ENCODE measurements at regions not wholly inside any gene's neighbourhood (a gene's known extent, or its start where the extent isn't known, plus 50 kb on each side); places are given as distances from the start of the nearest gene placed in this dataset.

GRCh38 chr2:144333143-144333555, 186.8 kb downstream of the ZEB2 start:
- no peak for DNase-seq

GRCh38 chr2:144332356-144333142, 187.4 kb downstream of the ZEB2 start:
- DNase-seq: peak; percentile 94

- no peak for DNase-seq
Observed at GRCh38 chr2:144331674-144332355, 188.1 kb downstream of the ZEB2 start.

GRCh38 chr2:144330951-144331673, 188.8 kb downstream of the ZEB2 start:
- no peak for DNase-seq

- no peak for DNase-seq
Observed at GRCh38 chr2:144329472-144329871, 190.4 kb downstream of the ZEB2 start.

GRCh38 chr2:144328938-144329337, 191.0 kb downstream of the ZEB2 start:
- DNase-seq: no peak

- no peak for DNase-seq
Observed at GRCh38 chr2:144326825-144327224, 193.1 kb downstream of the ZEB2 start.

- DNase-seq: peak; percentile 87
Observed at GRCh38 chr2:144325086-144325485, 194.8 kb downstream of the ZEB2 start.

GRCh38 chr2:144324446-144325045, 195.4 kb downstream of the ZEB2 start:
- DNase-seq: peak; percentile 72

- peak; percentile 51 for DNase-seq
Observed at GRCh38 chr2:144323946-144324345, 196.0 kb downstream of the ZEB2 start.

- no peak for DNase-seq
Observed at GRCh38 chr2:144322379-144322778, 197.5 kb downstream of the ZEB2 start.

GRCh38 chr2:144320491-144320890, 199.4 kb downstream of the ZEB2 start:
- DNase-seq: peak; percentile 72

- DNase-seq: no peak
Observed at GRCh38 chr2:144317071-144317738, 202.7 kb downstream of the ZEB2 start.

- peak; percentile 44 for DNase-seq
Observed at GRCh38 chr2:144310889-144311608, 208.9 kb downstream of the ZEB2 start.

- peak; percentile 43 for DNase-seq
Observed at GRCh38 chr2:144310484-144310883, 209.4 kb downstream of the ZEB2 start.

- no peak for DNase-seq
Observed at GRCh38 chr2:144307711-144308110, 212.2 kb downstream of the ZEB2 start.

GRCh38 chr2:144304202-144304601, 215.7 kb downstream of the ZEB2 start:
- DNase-seq: peak; percentile 64

- no peak for DNase-seq
Observed at GRCh38 chr2:144300632-144301031, 219.3 kb downstream of the ZEB2 start.

GRCh38 chr2:144290276-144290675, 229.6 kb downstream of the ZEB2 start:
- DNase-seq: no peak

GRCh38 chr2:144288438-144288837, 231.5 kb downstream of the ZEB2 start:
- DNase-seq: no peak

- no peak for DNase-seq
Observed at GRCh38 chr2:144285324-144285723, 234.6 kb downstream of the ZEB2 start.

- DNase-seq: no peak
Observed at GRCh38 chr2:144281476-144281875, 238.4 kb downstream of the ZEB2 start.
